Prostate gland (tissue), 2 donors: ENCODE measurements at regions not wholly inside any gene's neighbourhood (a gene's known extent, or its start where the extent isn't known, plus 50 kb on each side); places are given as distances from the start of the nearest gene placed in this dataset.

Experiments
- DNase-seq: peaks from one replicate; pipeline ENCODE4 v3.0.0-alpha.2; 2019; ENCODE audit warnings: low spot score
- H3K27ac ChIP-seq, 2 donors: fragments of 200-600 bp; sonication (generic); 2 replicates each; pipeline ENCODE4 v1.5.1; 2017 to 2019
- H3K27me3 ChIP-seq: fragments of 200-600 bp; sonication (generic); replicated peaks from 2 replicates; pipeline ENCODE4 v1.5.1; 2019; ENCODE audit not compliant: insufficient read depth
- H3K36me3 ChIP-seq, 2 donors: fragments of 200-600 bp; sonication (generic); 1 replicate in 1 of 2; 2 replicates in 1 of 2; pipeline versions ENCODE4 v1.5.1 to v1.8.1; 2017 to 2019
- H3K4me1 ChIP-seq: fragments of 200-600 bp; sonication (generic); replicated peaks from 2 replicates; pipeline ENCODE4 v1.5.1; 2019
- H3K4me3 ChIP-seq, 2 donors: fragments of 200-600 bp; sonication (generic); 2 replicates each; pipeline ENCODE4 v1.5.1; 2017 to 2019
- H3K9me3 ChIP-seq: fragments of 200-600 bp; sonication (generic); 2 replicates; pipeline ENCODE4 v1.5.1; 2017
- CTCF ChIP-seq, 4 experiments: fragments of 200-600 bp in 2 of 4; fragments of 450-650 bp in 2 of 4; sonication (generic) in 2 of 4; IDR thresholded peaks; 1 replicate in 3 of 4; 2 replicates in 1 of 4; pipeline ENCODE4 v1.5.1; 2016 to 2019; ENCODE audit warnings: antibody characterized with exemption in 4 of 4, mild to moderate bottlenecking in 2 of 4, moderate library complexity in 2 of 4
- POLR2A ChIP-seq: fragments of 450-650 bp; IDR thresholded peaks from one replicate; pipeline ENCODE4 v1.6.1; 2016; ENCODE audit warnings: antibody characterized with exemption, mild to moderate bottlenecking
- POLR2AphosphoS5 ChIP-seq: sonication (generic); formaldehyde crosslinking; IDR thresholded peaks from one replicate; pipeline ENCODE4 v1.6.1; 2017; ENCODE audit warnings: antibody characterized with exemption
- WGBS: methylation state at CpG from one replicate; pipeline ENCODE4 v1.1.5; 2018; 5-methylcytosine and 5-hydroxymethylcytosine counted together
- intact Hi-C: fragments of 100-400 bp; cut with DNase I; formaldehyde crosslinking; loops from one replicate; pipeline ENCODE4 v1.14.2; 2022
- small RNA-seq, 2 donors: library from RNA; depleted of rRNA; stranded (forward); fragments of <200 nt; gene quantifications; one replicate each; pipeline ENCODE3, GENCODE V24; 2016

DNA sequence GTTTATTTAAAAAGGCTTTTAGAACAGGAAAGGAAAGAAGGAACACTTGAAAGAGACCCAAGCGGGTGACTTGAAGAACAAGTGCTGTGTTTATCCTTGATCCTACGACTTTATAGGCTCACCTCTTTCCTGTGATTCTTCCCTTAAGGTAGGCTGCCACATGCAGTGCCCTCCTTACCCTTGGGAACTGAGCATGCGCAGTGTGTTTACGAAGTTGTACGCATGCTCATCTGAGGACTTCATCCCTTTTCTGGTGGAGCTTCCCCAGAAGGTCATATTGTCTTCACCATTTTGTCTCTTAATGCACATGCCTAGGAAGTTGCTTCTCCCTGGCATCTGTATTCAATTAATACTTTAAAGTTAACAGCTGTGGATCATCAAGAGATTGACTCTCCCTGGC is 49.9 kb upstream of the VOPP1 start:
- WGBS: 75% methylated on average over 5 of the region's 5 CpGs
- H3K27ac ChIP-seq: no peak overlapping the region
- no peaks in the 10 kb centered on the region for H3K9me3 ChIP-seq
- no peaks in the 10 kb centered on the region for H3K4me1 ChIP-seq
- H3K36me3 ChIP-seq: no peaks in the 10 kb centered on the region
- intact Hi-C loops: no loop called here
- DNase-seq: no peak
- TF ChIP-seq POLR2A (no peak), CTCF (IDR thresholded peaks at IDR 0.05) (no peak), POLR2AphosphoS5 (no peak)
- H3K4me3 ChIP-seq: no peak overlapping the region
- peaks cover 1% of the 10 kb centered on the region for H3K27me3 ChIP-seq

Small RNAs in the stretch of these regions (small RNA-seq; reads per million reads assigned to genes)
- gene RNU6-389P (0 reads per million in 2 donors), gene SUMO2P3 (0 reads per million in 2 donors)
